ENCODE measurements at regions not wholly inside any gene's neighbourhood (a gene's known extent, or its start where the extent isn't known, plus 50 kb on each side); places are given as distances from the start of the nearest gene placed in this dataset.

DNA sequence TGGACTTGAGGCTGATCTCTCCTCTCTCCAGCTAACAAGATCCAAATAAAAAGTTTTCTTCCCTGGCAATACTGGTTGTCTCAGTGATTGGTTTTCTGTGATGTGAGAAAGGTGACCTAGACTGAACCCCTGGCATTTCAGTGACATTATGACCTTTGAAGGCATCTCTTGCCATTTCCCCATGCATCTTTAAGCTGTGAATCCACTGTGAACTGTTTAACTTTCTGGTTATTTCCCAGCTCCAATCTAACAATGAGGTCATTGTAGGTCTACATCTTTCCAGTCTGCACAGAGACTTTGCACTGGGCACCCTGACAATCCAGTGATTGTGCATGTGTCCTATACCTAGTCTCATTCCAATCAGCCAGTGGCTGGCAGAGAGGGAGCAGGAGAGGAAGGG lies 155.9 kb upstream of the NUDT4 start:
- TF ChIP-seq EZH2phosphoT487 (IDR thresholded peaks at IDR 0.05; ENCODE audit: insufficient read depth, low read depth) (no peak), EZH2 (IDR thresholded peaks at IDR 0.05; ENCODE audit: insufficient read depth, poor library complexity, severe bottlenecking) (no peak)
